Calu3 (cell line): ENCODE measurements at regions not wholly inside any gene's neighbourhood (a gene's known extent, or its start where the extent isn't known, plus 50 kb on each side); places are given as distances from the start of the nearest gene placed in this dataset.

Experiments
- BruUV-seq: library from RNA; stranded (reverse); fragments of 400-500 nt; replicated peaks from 2 replicates; lab custom pipeline; 2021; lab: Mats Ljungman, UMichigan
- CTCF ChIA-PET: fragments of 300-600 bp; sonication (Branson Sonifier 250); formaldehyde crosslinking; loops from one replicate; lab custom pipeline; 2022; ENCODE audit warnings: antibody characterized with exemption; lab: Charles Lee
- DNase-seq: peaks from one replicate; pipeline ENCODE4 v3.0.0; 2022
- H3K27ac Mint-ChIP-seq: one replicate; pipeline ENCODE4 v1.8.0; 2022; ENCODE audit warnings: mixed read lengths; ENCODE audit not compliant: unreplicated experiment
- H3K27me3 Mint-ChIP-seq: one replicate; pipeline ENCODE4 v1.8.0; 2022; ENCODE audit warnings: mixed read lengths; ENCODE audit not compliant: unreplicated experiment
- H3K36me3 Mint-ChIP-seq: one replicate; pipeline ENCODE4 v1.8.0; 2022; ENCODE audit warnings: mild to moderate bottlenecking, moderate library complexity, mixed read lengths; ENCODE audit not compliant: insufficient read depth, unreplicated experiment
- H3K4me1 Mint-ChIP-seq: one replicate; pipeline ENCODE4 v1.8.0; 2022; ENCODE audit warnings: mild to moderate bottlenecking, low read depth, mixed read lengths; ENCODE audit not compliant: unreplicated experiment
- H3K4me3 Mint-ChIP-seq: one replicate; pipeline ENCODE4 v1.8.0; 2022; ENCODE audit warnings: mild to moderate bottlenecking, low read depth, moderate library complexity, mixed read lengths; ENCODE audit not compliant: unreplicated experiment
- H3K9me3 Mint-ChIP-seq: one replicate; pipeline ENCODE4 v1.8.0; 2022; ENCODE audit warnings: low read depth, mixed read lengths; ENCODE audit not compliant: unreplicated experiment
- CTCF ChIP-seq: fragments of 200-600 bp; IDR thresholded peaks from one replicate; pipeline ENCODE4 v1.8.0; 2022; ENCODE audit warnings: antibody characterized with exemption; ENCODE audit not compliant: unreplicated experiment
- intact Hi-C: fragments of 100-400 bp; cut with micrococcal nuclease; formaldehyde crosslinking; loops from one replicate; pipeline ENCODE4 v1.10.0; 2022; ENCODE audit not compliant: unreplicated experiment

GRCh38 chr9:6126377-6126776, 89.2 kb upstream of the IL33 start:
- H3K4me1 Mint-ChIP-seq: peaks cover 7% of the 10 kb centered on the region
- no peak for TF ChIP-seq CTCF

GRCh38 chr9:6123416-6123815, 92.2 kb upstream of the IL33 start:
- Mint-ChIP-seq H3K36me3 (no peaks in the 10 kb centered on the region), H3K4me3 (no peak overlapping the region), H3K4me1 (no peaks in the 10 kb centered on the region), H3K9me3 (no peaks in the 10 kb centered on the region), H3K27me3 (no peaks in the 10 kb centered on the region), H3K27ac (no peak overlapping the region)
- intact Hi-C loops: no loop called here
- CTCF ChIA-PET: no interaction called here
- no peak for DNase-seq
- BruUV-seq: no TSS peak
- TF ChIP-seq CTCF: no peak

More at GRCh38 chr9:6126377-6126776, 89.2 kb upstream of the IL33 start:
- Mint-ChIP-seq H3K36me3 (no peaks in the 10 kb centered on the region), H3K4me3 (no peak overlapping the region), H3K9me3 (no peaks in the 10 kb centered on the region), H3K27ac (no peak overlapping the region), H3K27me3 (no peaks in the 10 kb centered on the region)
- CTCF ChIA-PET: no interaction called here
- DNase-seq: no peak
- no TSS peak for BruUV-seq
- intact Hi-C loops: no loop called here

GRCh38 chr9:6121707-6122106, 93.9 kb upstream of the IL33 start:
- H3K27ac Mint-ChIP-seq: no peak overlapping the region
- TF ChIP-seq CTCF: no peak
- no TSS peak for BruUV-seq
- no peak overlapping the region for H3K4me3 Mint-ChIP-seq
- peaks cover under 1% of the 10 kb centered on the region for H3K9me3 Mint-ChIP-seq
- H3K36me3 Mint-ChIP-seq: no peaks in the 10 kb centered on the region
- intact Hi-C loops: no loop called here
- CTCF ChIA-PET: no interaction called here
- H3K27me3 Mint-ChIP-seq: no peaks in the 10 kb centered on the region
- no peaks in the 10 kb centered on the region for H3K4me1 Mint-ChIP-seq
- no peak for DNase-seq

- TF ChIP-seq CTCF: no peak
- CTCF ChIA-PET: interaction anchor here (0.6 kb wide), 1 partner anchor 40 kb away, joined by 3 read pairs; no protein-coding TSS in a partner anchor
- H3K36me3 Mint-ChIP-seq: no peaks in the 10 kb centered on the region
- H3K4me1 Mint-ChIP-seq: no peaks in the 10 kb centered on the region
- peaks cover 3% of the 10 kb centered on the region for H3K9me3 Mint-ChIP-seq
- DNase-seq: no peak
- H3K4me3 Mint-ChIP-seq: no peak overlapping the region
- H3K27ac Mint-ChIP-seq: no peak overlapping the region
- no peaks in the 10 kb centered on the region for H3K27me3 Mint-ChIP-seq
- BruUV-seq: no TSS peak
- intact Hi-C loops: no loop called here
Observed at GRCh38 chr9:6114424-6114823, 99.0 kb upstream of the RANBP6 start.
